GM23248 (cell line): ENCODE measurements at regions not wholly inside any gene's neighbourhood (a gene's known extent, or its start where the extent isn't known, plus 50 kb on each side); places are given as distances from the start of the nearest gene placed in this dataset.

Experiments used
- DNase-seq: peaks from one replicate; pipeline ENCODE4 v3.0.0-alpha.2; 2015
- H2AFZ ChIP-seq: fragments of 200-600 bp; sonication (generic); 2 replicates; pipeline ENCODE4 v1.6.1; 2016; ENCODE audit warnings: antibody characterized with exemption
- H3F3A ChIP-seq: fragments of 200-600 bp; sonication (generic); 2 replicates; pipeline ENCODE4 v1.6.1; 2016; ENCODE audit warnings: mild to moderate bottlenecking, antibody characterized with exemption, mixed run types; ENCODE audit not compliant: insufficient read depth
- H3K27ac ChIP-seq: fragments of 200-600 bp; sonication (generic); 2 replicates; pipeline ENCODE4 v1.5.1; 2016; ENCODE audit warnings: mild to moderate bottlenecking
- H3K27me3 ChIP-seq: fragments of 200-600 bp; sonication (generic); replicated peaks from 2 replicates; pipeline ENCODE4 v1.6.1; 2016; ENCODE audit warnings: mild to moderate bottlenecking; ENCODE audit not compliant: insufficient read depth
- H3K36me3 ChIP-seq: fragments of 200-600 bp; sonication (generic); 2 replicates; pipeline ENCODE4 v1.6.1; 2016; ENCODE audit warnings: low read depth, mild to moderate bottlenecking
- H3K4me1 ChIP-seq: fragments of 200-600 bp; sonication (generic); 2 replicates; pipeline ENCODE4 v1.6.1; 2016; ENCODE audit warnings: mild to moderate bottlenecking; ENCODE audit not compliant: insufficient read depth
- H3K4me2 ChIP-seq: fragments of 200-600 bp; sonication (generic); one replicate; pipeline ENCODE4 v1.6.1; 2016; ENCODE audit warnings: mild to moderate bottlenecking; ENCODE audit not compliant: unreplicated experiment
- H3K4me3 ChIP-seq: fragments of 200-600 bp; sonication (generic); 2 replicates; pipeline ENCODE4 v1.5.1; 2016; ENCODE audit warnings: mild to moderate bottlenecking
- H3K79me2 ChIP-seq: fragments of 200-600 bp; sonication (generic); 2 replicates; pipeline ENCODE4 v1.6.1; 2016; ENCODE audit warnings: mild to moderate bottlenecking; ENCODE audit not compliant: insufficient read depth
- H3K9ac ChIP-seq: fragments of 200-600 bp; sonication (generic); 2 replicates; pipeline ENCODE4 v1.6.1; 2016; ENCODE audit warnings: mild to moderate bottlenecking
- H3K9me2 ChIP-seq: fragments of 200-600 bp; sonication (generic); 2 replicates; pipeline ENCODE4 v1.6.1; 2016; ENCODE audit warnings: mixed run types, mild to moderate bottlenecking, moderate library complexity; ENCODE audit not compliant: insufficient read depth
- H3K9me3 ChIP-seq: fragments of 200-600 bp; sonication (generic); one replicate; pipeline ENCODE4 v1.6.1; 2017; ENCODE audit warnings: low read depth
- H4K20me1 ChIP-seq: fragments of 200-600 bp; sonication (generic); 2 replicates; pipeline ENCODE4 v1.6.0; 2016; ENCODE audit not compliant: insufficient read depth
- EZH2 ChIP-seq: fragments of 200-600 bp; sonication (generic); IDR thresholded peaks from 2 replicates; pipeline ENCODE4 v1.6.1; 2018; ENCODE audit warnings: antibody characterized with exemption, mild to moderate bottlenecking; ENCODE audit not compliant: insufficient read depth, poor library complexity, severe bottlenecking
- EZH2phosphoT487 ChIP-seq: fragments of 200-600 bp; sonication (generic); IDR thresholded peaks from 2 replicates; pipeline ENCODE4 v1.6.1; 2018; ENCODE audit warnings: antibody characterized with exemption, moderate library complexity, mild to moderate bottlenecking, low read depth; ENCODE audit not compliant: insufficient read depth
- WGBS, 2 experiments: methylation state at CpG; one replicate each; pipeline ENCODE4 v1.1.6; 2015 to 2017; ENCODE audit warnings: low lambda C conversion rate in 2 of 2, low coverage in 1 of 2; ENCODE audit errors: missing lambda C conversion rate in 2 of 2; 5-methylcytosine and 5-hydroxymethylcytosine counted together
- in situ Hi-C: fragments of 300-500 bp; cut with MboI; formaldehyde crosslinking; loops from 2 replicates; pipeline ENCODE4 v1.15.0; 2020

DNA sequence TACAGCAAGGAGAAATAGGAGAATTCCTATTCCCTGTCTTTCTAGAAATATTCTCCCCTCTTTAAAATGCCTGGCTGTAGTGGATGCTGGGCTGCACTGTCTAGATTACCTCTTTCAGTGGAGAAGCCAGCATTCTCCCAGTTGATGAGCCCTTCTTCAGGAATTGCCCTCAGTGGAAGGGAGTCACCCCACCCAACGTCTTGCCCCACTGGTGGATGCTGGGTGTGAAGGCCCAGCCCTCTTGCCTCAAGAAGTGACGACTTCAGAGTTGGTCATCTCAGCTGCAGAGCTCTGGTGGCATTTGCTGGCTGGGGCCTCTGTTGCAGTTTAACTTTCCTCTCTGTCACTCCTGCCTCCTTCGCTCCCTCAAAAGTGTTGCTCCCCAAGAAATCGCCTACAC is 248.2 kb downstream of the ATG4C start:
- TF ChIP-seq EZH2phosphoT487 (no peak), EZH2 (no peak)
- H3K27me3 ChIP-seq, result no peaks in the 10 kb centered on the region
- in situ Hi-C loops, result no loop called here
- no peak for DNase-seq
- H3K9ac ChIP-seq, result no peak overlapping the region
- no peaks in the 10 kb centered on the region for H4K20me1 ChIP-seq
- H3K36me3 ChIP-seq, result no peaks in the 10 kb centered on the region
- no peaks in the 10 kb centered on the region for H3K4me1 ChIP-seq
- H3K4me2 ChIP-seq, result no peak overlapping the region
- no peaks in the 10 kb centered on the region for H3K9me2 ChIP-seq
- no peaks in the 10 kb centered on the region for H3K79me2 ChIP-seq
- H3K4me3 ChIP-seq, result no peak overlapping the region
- no peaks in the 10 kb centered on the region for H3K9me3 ChIP-seq
- no peak overlapping the region for H2AFZ ChIP-seq
- no peak overlapping the region for H3K27ac ChIP-seq
- WGBS, 2 experiments, result 38 to 49% methylated on average over 4 of the region's 4 CpGs
- H3F3A ChIP-seq, result no peaks in the 10 kb centered on the region

GRCh38 chr1:63033211-63033610 is 249.3 kb downstream of the ATG4C start:
- Histone ChIP-seq H3K27me3 (no peaks in the 10 kb centered on the region), H3K79me2 (no peaks in the 10 kb centered on the region), H3K4me2 (no peak overlapping the region), H3K27ac (no peak overlapping the region), H3K9me3 (no peaks in the 10 kb centered on the region), H3K4me1 (no peaks in the 10 kb centered on the region), H3K4me3 (no peak overlapping the region), H3K9ac (no peak overlapping the region), H2AFZ (no peak overlapping the region), H4K20me1 (no peaks in the 10 kb centered on the region), H3F3A (no peaks in the 10 kb centered on the region), H3K9me2 (no peaks in the 10 kb centered on the region), H3K36me3 (no peaks in the 10 kb centered on the region)
- in situ Hi-C loops, result no loop called here
- DNase-seq, result no peak
- 79 to 88% methylated on average over 2 of the region's 2 CpGs for WGBS, 2 experiments
- TF ChIP-seq EZH2phosphoT487, result no peak
- no peak for TF ChIP-seq EZH2

DNA sequence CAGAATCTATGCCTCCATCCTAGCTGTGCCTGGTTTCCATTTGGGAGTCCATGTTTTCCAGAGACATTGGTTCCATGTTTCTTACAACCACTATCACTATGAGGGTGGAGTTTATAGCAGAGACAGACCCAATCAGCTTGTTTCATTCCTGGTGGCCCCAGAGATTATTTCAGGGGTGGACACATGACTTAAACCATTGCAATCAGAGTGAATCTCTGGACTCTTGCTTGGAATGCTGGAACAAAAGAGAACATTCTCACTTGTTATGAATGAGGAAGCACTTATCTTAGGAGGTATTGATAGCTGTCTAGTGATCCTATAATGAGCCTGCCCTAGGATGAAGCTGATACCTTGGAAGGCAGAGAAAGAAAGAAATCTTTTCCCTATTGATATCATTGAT is 250.3 kb downstream of the ATG4C start:
- Histone ChIP-seq H3K36me3 (no peaks in the 10 kb centered on the region), H3K27me3 (no peaks in the 10 kb centered on the region), H3K4me1 (no peaks in the 10 kb centered on the region), H4K20me1 (no peaks in the 10 kb centered on the region), H3F3A (no peaks in the 10 kb centered on the region), H3K9me3 (no peaks in the 10 kb centered on the region), H2AFZ (no peak overlapping the region), H3K4me3 (no peak overlapping the region), H3K79me2 (no peaks in the 10 kb centered on the region), H3K4me2 (no peak overlapping the region), H3K27ac (no peak overlapping the region), H3K9me2 (no peaks in the 10 kb centered on the region), H3K9ac (no peak overlapping the region)
- in situ Hi-C loops, result no loop called here
- no peak for DNase-seq
- TF ChIP-seq EZH2phosphoT487, result no peak
- no peak for TF ChIP-seq EZH2

GRCh38 chr1:63038586-63038985 is 254.7 kb downstream of the ATG4C start:
- Histone ChIP-seq H3K36me3 (no peaks in the 10 kb centered on the region), H4K20me1 (no peaks in the 10 kb centered on the region), H3K79me2 (no peaks in the 10 kb centered on the region), H3K9ac (no peak overlapping the region), H3K9me3 (no peaks in the 10 kb centered on the region), H3K27me3 (no peaks in the 10 kb centered on the region), H3K9me2 (no peaks in the 10 kb centered on the region), H2AFZ (no peak overlapping the region), H3F3A (no peaks in the 10 kb centered on the region), H3K4me3 (no peak overlapping the region), H3K4me2 (no peak overlapping the region), H3K4me1 (no peaks in the 10 kb centered on the region), H3K27ac (no peak overlapping the region)
- in situ Hi-C loops, result no loop called here
- no peak for DNase-seq
- WGBS, 2 experiments, result 25% methylated on average over 4 to 5 of the region's 5 CpGs
- TF ChIP-seq EZH2phosphoT487, result no peak
- no peak for TF ChIP-seq EZH2

GRCh38 chr1:63041660-63042059 is 257.7 kb downstream of the ATG4C start:
- H2AFZ ChIP-seq, result no peak overlapping the region
- 26 to 27% methylated on average over 3 of the region's 3 CpGs for WGBS, 2 experiments
- no peaks in the 10 kb centered on the region for H3K27me3 ChIP-seq
- no peaks in the 10 kb centered on the region for H4K20me1 ChIP-seq
- DNase-seq, result no peak
- H3K4me3 ChIP-seq, result no peak overlapping the region
- TF ChIP-seq EZH2, result no peak
- TF ChIP-seq EZH2phosphoT487, result no peak
- no peak overlapping the region for H3K27ac ChIP-seq
- H3F3A ChIP-seq, result no peaks in the 10 kb centered on the region
- H3K4me2 ChIP-seq, result no peak overlapping the region
- no peaks in the 10 kb centered on the region for H3K9me2 ChIP-seq
- no peaks in the 10 kb centered on the region for H3K4me1 ChIP-seq
- H3K36me3 ChIP-seq, result no peaks in the 10 kb centered on the region
- no peak overlapping the region for H3K9ac ChIP-seq
- no peaks in the 10 kb centered on the region for H3K9me3 ChIP-seq
- H3K79me2 ChIP-seq, result no peaks in the 10 kb centered on the region
- in situ Hi-C loops, result no loop called here
